Liver (tissue), 3 donors: ENCODE measurements at regions not wholly inside any gene's neighbourhood (a gene's known extent, or its start where the extent isn't known, plus 50 kb on each side); places are given as distances from the start of the nearest gene placed in this dataset.

Experiments used
- FOXA1 ChIP-seq: IDR thresholded peaks from 2 replicates; pipeline ENCODE4 v1.6.1; 2016; ENCODE audit warnings: antibody characterized with exemption
- GABPA ChIP-seq, 2 donors: IDR thresholded peaks in 1 of 2; conservative IDR thresholded peaks in 1 of 2; 2 replicates each; pipeline ENCODE4 v1.6.1; 2016; ENCODE audit warnings: antibody characterized with exemption in 2 of 2, mild to moderate bottlenecking in 1 of 2, moderate library complexity in 1 of 2
- TF ChIP-seq, protein P1 (sequence below): fragments of 150-350 bp; IDR thresholded peaks from 2 replicates; pipeline ENCODE4 v1.5.1; 2017; ENCODE audit warnings: improper control_type of control experiment, low read depth, low read length; ENCODE audit not compliant: missing input control
- donor health status: healthy.
- donor health status: healthy.

- TF ChIP-seq, protein P1, sequence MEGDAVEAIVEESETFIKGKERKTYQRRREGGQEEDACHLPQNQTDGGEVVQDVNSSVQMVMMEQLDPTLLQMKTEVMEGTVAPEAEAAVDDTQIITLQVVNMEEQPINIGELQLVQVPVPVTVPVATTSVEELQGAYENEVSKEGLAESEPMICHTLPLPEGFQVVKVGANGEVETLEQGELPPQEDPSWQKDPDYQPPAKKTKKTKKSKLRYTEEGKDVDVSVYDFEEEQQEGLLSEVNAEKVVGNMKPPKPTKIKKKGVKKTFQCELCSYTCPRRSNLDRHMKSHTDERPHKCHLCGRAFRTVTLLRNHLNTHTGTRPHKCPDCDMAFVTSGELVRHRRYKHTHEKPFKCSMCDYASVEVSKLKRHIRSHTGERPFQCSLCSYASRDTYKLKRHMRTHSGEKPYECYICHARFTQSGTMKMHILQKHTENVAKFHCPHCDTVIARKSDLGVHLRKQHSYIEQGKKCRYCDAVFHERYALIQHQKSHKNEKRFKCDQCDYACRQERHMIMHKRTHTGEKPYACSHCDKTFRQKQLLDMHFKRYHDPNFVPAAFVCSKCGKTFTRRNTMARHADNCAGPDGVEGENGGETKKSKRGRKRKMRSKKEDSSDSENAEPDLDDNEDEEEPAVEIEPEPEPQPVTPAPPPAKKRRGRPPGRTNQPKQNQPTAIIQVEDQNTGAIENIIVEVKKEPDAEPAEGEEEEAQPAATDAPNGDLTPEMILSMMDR = no peak
- TF ChIP-seq GABPA (IDR thresholded peaks at IDR 0.05 in 1 of 2, conservative IDR thresholded peaks at IDR 0.05 in 1 of 2) = no peak
- TF ChIP-seq FOXA1 = no peak
These were observed 120.2 kb upstream of the RPL38 start for GRCh38 chr17:74083321-74083720.
